IMR-90 (cell line): ENCODE measurements at regions not wholly inside any gene's neighbourhood (a gene's known extent, or its start where the extent isn't known, plus 50 kb on each side); places are given as distances from the start of the nearest gene placed in this dataset.

Experiments
- ATAC-seq: fragments of 200-7000 bp; cut with Tn5 transposase; 2 replicates; pipeline ENCODE4 v1.9.1; 2020; ENCODE audit warnings: low read depth, mild to moderate bottlenecking, moderate library complexity
- BruUV-seq: library from RNA; stranded (reverse); fragments of 400-500 nt; replicated peaks from 2 replicates; lab custom pipeline; 2021; lab: Mats Ljungman, UMichigan
- CTCF ChIA-PET: fragments of 300-600 bp; formaldehyde crosslinking; extraction: SDS; loops from one replicate; lab custom pipeline; 2021; ENCODE audit warnings: antibody characterized with exemption; lab: Yijun Ruan, JAX
- POLR2A ChIA-PET: fragments of 300-600 bp; sonication (Branson Sonifier 250); formaldehyde crosslinking; loops from one replicate; lab custom pipeline; 2022; ENCODE audit warnings: antibody characterized with exemption; ENCODE audit not compliant: unreplicated experiment; lab: Charles Lee
- DNase-seq: peaks from one replicate; pipeline ENCODE4 v3.0.0; 2013
- H2AFZ ChIP-seq: replicated peaks from 2 replicates; pipeline ENCODE3; 2013; ENCODE audit warnings: low read length, mild to moderate bottlenecking; ENCODE audit not compliant: poor library complexity
- H2AK5ac ChIP-seq: 2 replicates; pipeline ENCODE4 v1.6.1; 2013; ENCODE audit warnings: low read depth, low read length, inconsistent platforms
- H2AK9ac ChIP-seq: replicated peaks from 2 replicates; pipeline ENCODE3; 2013; ENCODE audit warnings: mild to moderate bottlenecking, low read depth, low read length, moderate library complexity; ENCODE audit not compliant: poor library complexity
- H2BK120ac ChIP-seq: 2 replicates; pipeline ENCODE4 v1.6.1; 2013; ENCODE audit warnings: low read depth, low read length, inconsistent platforms
- H2BK15ac ChIP-seq: 3 replicates; pipeline ENCODE4 v1.6.1; 2013; ENCODE audit warnings: low read depth, low read length, inconsistent platforms
- H2BK20ac ChIP-seq: 2 replicates; pipeline ENCODE4 v1.6.1; 2013; ENCODE audit warnings: low read depth, mild to moderate bottlenecking, inconsistent platforms, low read length, moderate library complexity
- H2BK5ac ChIP-seq: 2 replicates; pipeline ENCODE4 v1.6.1; 2013; ENCODE audit warnings: mild to moderate bottlenecking, low read depth, low read length, inconsistent platforms; ENCODE audit not compliant: poor library complexity, severe bottlenecking
- H3K14ac ChIP-seq: replicated peaks from 2 replicates; pipeline ENCODE4 v1.6.1; 2013; ENCODE audit warnings: low read depth, low read length, inconsistent platforms
- H3K18ac ChIP-seq: 2 replicates; pipeline ENCODE4 v1.6.1; 2013; ENCODE audit warnings: low read depth, low read length, control low read depth
- H3K23ac ChIP-seq: 2 replicates; pipeline ENCODE4 v1.6.1; 2013; ENCODE audit warnings: low read depth, low read length, inconsistent platforms
- H3K27ac ChIP-seq: 2 replicates; pipeline ENCODE4 v1.5.1; 2013; ENCODE audit warnings: mild to moderate bottlenecking, control low read depth, low read length; ENCODE audit not compliant: insufficient read depth
- H3K27me3 ChIP-seq: 2 replicates; pipeline ENCODE4 v1.6.1; 2013; ENCODE audit warnings: low read length; ENCODE audit not compliant: control insufficient read depth, insufficient read depth
- H3K36me3 ChIP-seq: 2 replicates; pipeline ENCODE4 v1.6.1; 2013; ENCODE audit warnings: low read length, mixed read lengths; ENCODE audit not compliant: control insufficient read depth, insufficient read depth
- H3K4ac ChIP-seq: 2 replicates; pipeline ENCODE4 v1.6.1; 2013; ENCODE audit warnings: low read depth, low read length, inconsistent platforms
- H3K4me1 ChIP-seq: 2 replicates; pipeline ENCODE4 v1.6.1; 2013; ENCODE audit warnings: low read length, mixed read lengths; ENCODE audit not compliant: control insufficient read depth, insufficient read depth
- H3K4me2 ChIP-seq: 2 replicates; pipeline ENCODE4 v1.6.1; 2013; ENCODE audit warnings: low read depth, mild to moderate bottlenecking, control low read depth, low read length, moderate library complexity
- H3K4me3 ChIP-seq: 2 replicates; pipeline ENCODE4 v1.5.1; 2013; ENCODE audit warnings: low read depth, mild to moderate bottlenecking, control low read depth, low read length, moderate library complexity; ENCODE audit not compliant: insufficient read depth
- H3K56ac ChIP-seq: 2 replicates; pipeline ENCODE4 v1.6.1; 2013; ENCODE audit warnings: low read length, inconsistent platforms; ENCODE audit not compliant: insufficient read depth; ENCODE audit errors: extremely low read depth
- H3K79me1 ChIP-seq, 2 experiments: 2 replicates each; pipeline ENCODE4 v1.6.1; 2013; ENCODE audit warnings: low read length in 2 of 2, inconsistent platforms in 1 of 2, low read depth in 1 of 2
- H3K9ac ChIP-seq: 2 replicates; pipeline ENCODE4 v1.6.1; 2013; ENCODE audit warnings: low read depth, low read length, control low read depth
- H3K9me1 ChIP-seq: 2 replicates; pipeline ENCODE4 v1.6.1; 2013; ENCODE audit warnings: low read length, inconsistent platforms; ENCODE audit not compliant: insufficient read depth
- H3K9me3 ChIP-seq: 2 replicates; pipeline ENCODE4 v1.6.1; 2013; ENCODE audit warnings: low read length; ENCODE audit not compliant: control insufficient read depth, insufficient read depth
- H4K20me1 ChIP-seq: 2 replicates; pipeline ENCODE4 v1.6.1; 2013; ENCODE audit warnings: low read length, inconsistent platforms; ENCODE audit not compliant: insufficient read depth
- H4K5ac ChIP-seq: 2 replicates; pipeline ENCODE4 v1.6.1; 2013; ENCODE audit warnings: mild to moderate bottlenecking, low read depth, low read length, control low read depth
- H4K8ac ChIP-seq, 2 experiments: 2 replicates each; pipeline ENCODE4 v1.6.1; 2013; ENCODE audit warnings: low read depth in 2 of 2, low read length in 2 of 2, control low read depth in 1 of 2, inconsistent platforms in 1 of 2
- H4K91ac ChIP-seq: 2 replicates; pipeline ENCODE4 v1.6.1; 2013; ENCODE audit warnings: low read depth, low read length, inconsistent platforms; ENCODE audit not compliant: insufficient read depth
- BHLHE40 ChIP-seq: fragments of 150-350 bp; IDR thresholded peaks from 2 replicates; pipeline ENCODE4 v1.6.1; 2016; ENCODE audit warnings: mild to moderate bottlenecking, low read depth, low read length
- CEBPB ChIP-seq: IDR thresholded peaks from 2 replicates; pipeline ENCODE4 v1.6.1; 2012; ENCODE audit warnings: low read depth, low read length, improper control_type of control experiment
- CTCF ChIP-seq: conservative IDR thresholded peaks from 2 replicates; pipeline ENCODE4 v1.5.1; 2012; ENCODE audit warnings: mild to moderate bottlenecking, low read depth, low read length, improper control_type of control experiment
- FOS ChIP-seq: fragments of 150-350 bp; IDR thresholded peaks from 2 replicates; pipeline ENCODE4 v1.6.1; 2016; ENCODE audit warnings: low read depth, low read length
- MAFK ChIP-seq: IDR thresholded peaks from 2 replicates; pipeline ENCODE4 v1.6.1; 2012; ENCODE audit warnings: low read depth, low read length, improper control_type of control experiment
- MAZ ChIP-seq: IDR thresholded peaks from 2 replicates; pipeline ENCODE4 v1.6.1; 2012; ENCODE audit warnings: low read depth, mild to moderate bottlenecking, low read length, improper control_type of control experiment, moderate library complexity, borderline replicate concordance
- MXI1 ChIP-seq: IDR thresholded peaks from 2 replicates; pipeline ENCODE4 v1.6.1; 2012; ENCODE audit warnings: low read depth, mild to moderate bottlenecking, low read length, moderate library complexity, borderline replicate concordance
- NFE2L2 ChIP-seq: fragments of 150-350 bp; IDR thresholded peaks from 2 replicates; pipeline ENCODE4 v1.6.1; 2016; ENCODE audit warnings: low read depth, mild to moderate bottlenecking, low read length
- POLR2A ChIP-seq: IDR thresholded peaks from 2 replicates; pipeline ENCODE4 v1.6.1; 2012; ENCODE audit warnings: mild to moderate bottlenecking, low read depth, low read length
- RAD21 ChIP-seq: IDR thresholded peaks from 2 replicates; pipeline ENCODE4 v1.6.1; 2012; ENCODE audit warnings: low read length, improper control_type of control experiment
- RCOR1 ChIP-seq: IDR thresholded peaks from 2 replicates; pipeline ENCODE4 v1.6.1; 2012; ENCODE audit warnings: mild to moderate bottlenecking, low read length, improper control_type of control experiment; ENCODE audit not compliant: insufficient replicate concordance
- RFX5 ChIP-seq: IDR thresholded peaks from 2 replicates; pipeline ENCODE4 v1.8.0; 2012; ENCODE audit warnings: low read depth, mild to moderate bottlenecking, low read length, moderate library complexity
- SMC3 ChIP-seq: fragments of 150-350 bp; IDR thresholded peaks from 2 replicates; pipeline ENCODE4 v1.6.1; 2016; ENCODE audit warnings: low read depth, mild to moderate bottlenecking, antibody characterized with exemption, low read length, moderate library complexity
- USF2 ChIP-seq: fragments of 150-350 bp; IDR thresholded peaks from 2 replicates; pipeline ENCODE4 v1.6.1; 2017; ENCODE audit warnings: mild to moderate bottlenecking, antibody characterized with exemption, low read length, low read depth
- WGBS, 2 experiments: methylation state at CpG; one replicate each; pipeline versions ENCODE4 v1.1.5 to v1.1.7; 2013; ENCODE audit warnings: missing lambda C conversion rate in 2 of 2; ENCODE audit not compliant: insufficient read length in 1 of 2; ENCODE audit errors: extremely low coverage in 2 of 2; 5-methylcytosine and 5-hydroxymethylcytosine counted together
- dilution Hi-C: fragments of 300-500 bp; cut with HindIII; formaldehyde crosslinking; loops from one replicate; pipeline ENCODE4 v1.14.3; 2018; ENCODE audit warnings: low sequenced_read_pairs; ENCODE audit not compliant: unreplicated experiment
- in situ Hi-C: fragments of 300-500 bp; cut with MboI; formaldehyde crosslinking; loops from 3 replicates; pipeline ENCODE4 v1.14.3; 2019; ENCODE audit warnings: low sequenced_read_pairs, inconsistent platforms, mixed read lengths
- intact Hi-C: fragments of 100-400 bp; cut with micrococcal nuclease; formaldehyde crosslinking; loops from 2 replicates; pipeline ENCODE4 v1.10.0; 2022
- TF ChIP-seq, protein P1 (sequence below): fragments of 150-350 bp; IDR thresholded peaks from 2 replicates; pipeline ENCODE4 v1.6.1; 2016; ENCODE audit warnings: low read depth, mild to moderate bottlenecking, low read length, moderate library complexity, borderline replicate concordance

DNA sequence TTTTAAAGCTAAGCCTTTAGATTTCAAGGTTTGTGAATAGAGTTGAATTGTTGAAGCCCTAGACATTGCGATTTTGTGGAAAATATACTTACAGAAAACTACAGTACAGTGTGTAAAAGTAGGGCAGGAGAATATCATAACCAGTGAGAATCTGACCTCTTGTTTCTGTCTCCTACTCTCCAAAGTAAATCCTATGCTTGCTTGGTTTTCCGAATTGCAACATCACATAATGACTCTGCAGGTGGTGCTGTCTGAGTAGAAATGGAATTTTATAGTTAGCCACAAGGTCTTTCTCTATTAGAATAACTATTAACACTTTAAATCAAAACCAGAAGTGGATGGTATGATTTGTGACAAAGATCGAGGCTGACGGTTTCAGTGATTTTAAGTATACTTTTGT is 505.6 kb downstream of the RAPGEF2 start:
- no peak overlapping the region for H3K56ac ChIP-seq
- H3K9ac ChIP-seq: no peak overlapping the region
- no peak overlapping the region for H2BK20ac ChIP-seq
- no peaks in the 10 kb centered on the region for H3K79me1 ChIP-seq
- H3K4me2 ChIP-seq: no peak overlapping the region
- TF ChIP-seq NFE2L2 (no peak), BHLHE40 (no peak), CEBPB (no peak), SMC3 (no peak), RAD21 (no peak), FOS (no peak), RCOR1 (no peak), MXI1 (no peak), RFX5 (no peak), MAFK (no peak), POLR2A (no peak), MAZ (no peak), CTCF (no peak), USF2 (no peak)
- TF ChIP-seq, protein P1, sequence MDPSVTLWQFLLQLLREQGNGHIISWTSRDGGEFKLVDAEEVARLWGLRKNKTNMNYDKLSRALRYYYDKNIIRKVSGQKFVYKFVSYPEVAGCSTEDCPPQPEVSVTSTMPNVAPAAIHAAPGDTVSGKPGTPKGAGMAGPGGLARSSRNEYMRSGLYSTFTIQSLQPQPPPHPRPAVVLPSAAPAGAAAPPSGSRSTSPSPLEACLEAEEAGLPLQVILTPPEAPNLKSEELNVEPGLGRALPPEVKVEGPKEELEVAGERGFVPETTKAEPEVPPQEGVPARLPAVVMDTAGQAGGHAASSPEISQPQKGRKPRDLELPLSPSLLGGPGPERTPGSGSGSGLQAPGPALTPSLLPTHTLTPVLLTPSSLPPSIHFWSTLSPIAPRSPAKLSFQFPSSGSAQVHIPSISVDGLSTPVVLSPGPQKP: no peak
- no peaks in the 10 kb centered on the region for H4K20me1 ChIP-seq
- no peaks in the 10 kb centered on the region for H3K9me1 ChIP-seq
- H4K8ac ChIP-seq: no peak overlapping the region
- H3K4me1 ChIP-seq: no peaks in the 10 kb centered on the region
- H2AK9ac ChIP-seq: no peak overlapping the region
- DNase-seq: no peak
- H2BK15ac ChIP-seq: no peak overlapping the region
- dilution Hi-C loops: no loop called here
- ChIA-PET CTCF (no interaction called here), POLR2A (no interaction called here)
- no peak overlapping the region for H3K4ac ChIP-seq
- H4K5ac ChIP-seq: no peak overlapping the region
- no peak overlapping the region for H4K91ac ChIP-seq
- H3K27ac ChIP-seq: no peak overlapping the region
- no peak overlapping the region for H3K14ac ChIP-seq
- no peaks in the 10 kb centered on the region for H3K9me3 ChIP-seq
- WGBS, 2 experiments: no CpG with 5 or more reads among the region's 4 CpGs
- no peak overlapping the region for H3K4me3 ChIP-seq
- H2AK5ac ChIP-seq: no peak overlapping the region
- no peak overlapping the region for H2BK120ac ChIP-seq
- no peaks in the 10 kb centered on the region for H3K27me3 ChIP-seq
- in situ Hi-C loops: no loop called here
- no peak overlapping the region for H3K23ac ChIP-seq
- intact Hi-C loops: no loop called here
- H2AFZ ChIP-seq: no peak overlapping the region
- no peaks in the 10 kb centered on the region for H3K36me3 ChIP-seq
- no peak for ATAC-seq
- no TSS peak for BruUV-seq
- no peak overlapping the region for H2BK5ac ChIP-seq
- no peak overlapping the region for H3K18ac ChIP-seq
